ENCODE measurements at regions not wholly inside any gene's neighbourhood (a gene's known extent, or its start where the extent isn't known, plus 50 kb on each side); places are given as distances from the start of the nearest gene placed in this dataset.

DNA sequence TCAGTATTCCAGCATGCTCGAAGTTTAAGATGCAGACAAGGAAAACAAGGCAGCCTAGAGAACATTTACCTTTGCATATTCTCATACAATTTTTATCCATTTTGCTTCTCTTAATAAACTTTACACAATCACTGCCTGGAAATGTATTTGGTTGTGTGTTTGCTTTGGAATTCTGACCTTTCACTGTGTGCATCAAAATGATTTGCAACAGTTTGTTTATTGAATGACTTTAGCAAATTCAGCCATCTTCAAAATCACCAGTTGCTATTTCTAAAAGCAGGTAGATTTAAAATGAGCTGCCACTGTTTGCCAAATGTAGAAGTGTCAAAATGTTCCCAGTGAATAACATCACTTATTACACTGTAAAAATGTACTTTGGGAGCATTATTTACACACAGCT lies 669.9 kb downstream of the SLC16A7 start:
- Histone ChIP-seq H3K36me3 (ENCODE audit: control insufficient read depth in 2 of 2, extremely low read depth in 1 of 2, insufficient read depth in 2 of 2, low read length in 2 of 2) (no peaks in the 10 kb centered on the region), H3K9me1 (ENCODE audit: control insufficient read depth, extremely low read depth, insufficient read depth, low read length) (no peaks in the 10 kb centered on the region), H3K9ac (ENCODE audit: control insufficient read depth, extremely low read depth, insufficient read depth, low read length) (no peak overlapping the region), H3K4me3 (ENCODE audit: control insufficient read depth in 2 of 3, extremely low read depth in 1 of 3, insufficient read depth in 2 of 3, low read depth in 1 of 3, low read length in 3 of 3) (no peak overlapping the region), H3K4me1 (ENCODE audit: control insufficient read depth, extremely low read depth, insufficient read depth, low read length) (no peaks in the 10 kb centered on the region), H3K79me2 (ENCODE audit: control insufficient read depth, insufficient read depth, low read length) (no peaks in the 10 kb centered on the region), H3K4me2 (ENCODE audit: control insufficient read depth, extremely low read depth, insufficient read depth, low read depth, low read length) (no peak overlapping the region), H3K27ac (ENCODE audit: control insufficient read depth, insufficient read depth, low read length) (no peak overlapping the region), H2AFZ (ENCODE audit: control insufficient read depth, low read length) (no peak overlapping the region), H3K27me3 (ENCODE audit: control insufficient read depth, extremely low read depth, insufficient read depth, low read length) (no peaks in the 10 kb centered on the region), H3K9me3 (ENCODE audit: control insufficient read depth, low read depth, low read length) (no peaks in the 10 kb centered on the region), H4K20me1 (ENCODE audit: control insufficient read depth, extremely low read depth, insufficient read depth, low read length) (no peaks in the 10 kb centered on the region)
- dilution Hi-C loops (cut with MboI; ENCODE audit: extremely low pct_ligation_motif_present, low sequenced_read_pairs): loop anchor here (25.0 kb wide), 1 partner anchor 222 kb away; no protein-coding TSS in a partner anchor
- TF ChIP-seq, protein P1, sequence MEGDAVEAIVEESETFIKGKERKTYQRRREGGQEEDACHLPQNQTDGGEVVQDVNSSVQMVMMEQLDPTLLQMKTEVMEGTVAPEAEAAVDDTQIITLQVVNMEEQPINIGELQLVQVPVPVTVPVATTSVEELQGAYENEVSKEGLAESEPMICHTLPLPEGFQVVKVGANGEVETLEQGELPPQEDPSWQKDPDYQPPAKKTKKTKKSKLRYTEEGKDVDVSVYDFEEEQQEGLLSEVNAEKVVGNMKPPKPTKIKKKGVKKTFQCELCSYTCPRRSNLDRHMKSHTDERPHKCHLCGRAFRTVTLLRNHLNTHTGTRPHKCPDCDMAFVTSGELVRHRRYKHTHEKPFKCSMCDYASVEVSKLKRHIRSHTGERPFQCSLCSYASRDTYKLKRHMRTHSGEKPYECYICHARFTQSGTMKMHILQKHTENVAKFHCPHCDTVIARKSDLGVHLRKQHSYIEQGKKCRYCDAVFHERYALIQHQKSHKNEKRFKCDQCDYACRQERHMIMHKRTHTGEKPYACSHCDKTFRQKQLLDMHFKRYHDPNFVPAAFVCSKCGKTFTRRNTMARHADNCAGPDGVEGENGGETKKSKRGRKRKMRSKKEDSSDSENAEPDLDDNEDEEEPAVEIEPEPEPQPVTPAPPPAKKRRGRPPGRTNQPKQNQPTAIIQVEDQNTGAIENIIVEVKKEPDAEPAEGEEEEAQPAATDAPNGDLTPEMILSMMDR (optimal IDR thresholded peaks at IDR 0.05 in 1 of 3, IDR thresholded peaks at IDR 0.05 in 1 of 3, conservative IDR thresholded peaks at IDR 0.05 in 1 of 3; ENCODE audit: extremely low read depth in 1 of 3, insufficient read depth in 2 of 3, low read length in 3 of 3): no peak
- no peak for TF ChIP-seq EZH2 (IDR thresholded peaks at IDR 0.05; ENCODE audit: low read length)
- no peak for DNase-seq (ENCODE audit: low read depth, low spot score)
- FAIRE-seq: no peak

DNA sequence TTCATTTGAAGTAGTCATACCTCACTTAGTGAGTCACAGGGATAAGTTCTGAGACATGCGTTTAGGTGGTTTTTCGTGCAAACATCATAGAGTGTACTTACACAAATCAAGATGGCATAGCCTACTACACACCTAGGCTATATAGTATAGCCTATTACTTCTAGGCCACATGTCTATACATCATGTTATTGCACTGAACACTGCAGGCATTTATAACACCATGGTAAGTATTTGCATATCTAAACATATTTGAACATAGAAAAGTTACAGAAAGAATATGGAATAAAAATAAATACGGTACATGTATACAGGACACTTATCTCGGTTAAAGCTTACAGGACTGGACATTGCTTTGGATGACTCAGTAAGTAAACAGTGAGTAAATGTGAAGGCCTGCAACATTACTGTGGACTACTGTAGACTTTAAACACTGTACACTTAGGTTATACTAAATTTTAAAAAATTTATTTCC lies 670.6 kb downstream of the SLC16A7 start:
- no peaks in the 10 kb centered on the region for H3K79me2 ChIP-seq (ENCODE audit: control insufficient read depth, insufficient read depth, low read length)
- DNase-seq (ENCODE audit: low read depth, low spot score) (no peak), FAIRE-seq (no peak)
- H3K9ac ChIP-seq (ENCODE audit: control insufficient read depth, extremely low read depth, insufficient read depth, low read length): no peak overlapping the region
- H3K27me3 ChIP-seq (ENCODE audit: control insufficient read depth, extremely low read depth, insufficient read depth, low read length): no peaks in the 10 kb centered on the region
- no peak overlapping the region for H2AFZ ChIP-seq (ENCODE audit: control insufficient read depth, low read length)
- no peaks in the 10 kb centered on the region for H3K36me3 ChIP-seq (ENCODE audit: control insufficient read depth in 2 of 2, extremely low read depth in 1 of 2, insufficient read depth in 2 of 2, low read length in 2 of 2)
- H3K9me3 ChIP-seq (ENCODE audit: control insufficient read depth, low read depth, low read length): no peaks in the 10 kb centered on the region
- TF ChIP-seq, protein P1 (optimal IDR thresholded peaks at IDR 0.05 in 1 of 3, IDR thresholded peaks at IDR 0.05 in 1 of 3, conservative IDR thresholded peaks at IDR 0.05 in 1 of 3; ENCODE audit: extremely low read depth in 1 of 3, insufficient read depth in 2 of 3, low read length in 3 of 3): no peak
- no peak for TF ChIP-seq EZH2 (IDR thresholded peaks at IDR 0.05; ENCODE audit: low read length)
- H3K4me3 ChIP-seq (ENCODE audit: control insufficient read depth in 2 of 3, extremely low read depth in 1 of 3, insufficient read depth in 2 of 3, low read depth in 1 of 3, low read length in 3 of 3): no peak overlapping the region
- no peaks in the 10 kb centered on the region for H3K9me1 ChIP-seq (ENCODE audit: control insufficient read depth, extremely low read depth, insufficient read depth, low read length)
- H3K4me2 ChIP-seq (ENCODE audit: control insufficient read depth, extremely low read depth, insufficient read depth, low read depth, low read length): no peak overlapping the region
- no peaks in the 10 kb centered on the region for H4K20me1 ChIP-seq (ENCODE audit: control insufficient read depth, extremely low read depth, insufficient read depth, low read length)
- no peaks in the 10 kb centered on the region for H3K4me1 ChIP-seq (ENCODE audit: control insufficient read depth, extremely low read depth, insufficient read depth, low read length)
- no peak overlapping the region for H3K27ac ChIP-seq (ENCODE audit: control insufficient read depth, insufficient read depth, low read length)
- dilution Hi-C loops (cut with MboI; ENCODE audit: extremely low pct_ligation_motif_present, low sequenced_read_pairs): loop anchor here (25.0 kb wide), 1 partner anchor 221 kb away; no protein-coding TSS in a partner anchor
